H9 (cell line): ENCODE measurements at regions not wholly inside any gene's neighbourhood (a gene's known extent, or its start where the extent isn't known, plus 50 kb on each side); places are given as distances from the start of the nearest gene placed in this dataset.

Experiments used
- DNase-seq: peaks from one replicate; pipeline ENCODE4 v3.0.0-alpha.2; 2017
- H2AFZ ChIP-seq: one replicate; pipeline ENCODE4 v1.6.1; 2013; ENCODE audit warnings: mild to moderate bottlenecking, low read length, control low read depth, moderate library complexity
- H2AK5ac ChIP-seq: 2 replicates; pipeline ENCODE4 v1.6.1; 2013; ENCODE audit warnings: low read length, control low read depth, mixed read lengths; ENCODE audit not compliant: insufficient read length
- H2BK120ac ChIP-seq: one replicate; pipeline ENCODE4 v1.6.1; 2013; ENCODE audit warnings: low read depth, mild to moderate bottlenecking, low read length, control low read depth, inconsistent platforms; ENCODE audit not compliant: poor library complexity, severe bottlenecking
- H2BK12ac ChIP-seq: 2 replicates; pipeline ENCODE4 v1.6.1; 2013; ENCODE audit warnings: low read length, control low read depth, mixed read lengths, low read depth; ENCODE audit not compliant: insufficient read length
- H2BK15ac ChIP-seq: 2 replicates; pipeline ENCODE4 v1.6.1; 2013; ENCODE audit warnings: low read depth, low read length, control low read depth
- H2BK20ac ChIP-seq: one replicate; pipeline ENCODE4 v1.6.1; 2013; ENCODE audit warnings: low read depth, mild to moderate bottlenecking, low read length, control low read depth, inconsistent platforms; ENCODE audit not compliant: poor library complexity, severe bottlenecking
- H2BK5ac ChIP-seq: 2 replicates; pipeline ENCODE4 v1.6.1; 2013; ENCODE audit warnings: low read length, control low read depth, mixed read lengths; ENCODE audit not compliant: insufficient read length
- H3K14ac ChIP-seq: 2 replicates; pipeline ENCODE4 v1.6.1; 2013; ENCODE audit warnings: low read length, control low read depth; ENCODE audit not compliant: insufficient read depth
- H3K18ac ChIP-seq: 2 replicates; pipeline ENCODE4 v1.6.1; 2013; ENCODE audit warnings: low read depth, mild to moderate bottlenecking, mixed read lengths, low read length, control low read depth; ENCODE audit not compliant: insufficient read length
- H3K23ac ChIP-seq: 2 replicates; pipeline ENCODE4 v1.6.1; 2013; ENCODE audit warnings: low read length, control low read depth, mixed read lengths, low read depth; ENCODE audit not compliant: insufficient read length
- H3K23me2 ChIP-seq: 2 replicates; pipeline ENCODE4 v1.6.1; 2013; ENCODE audit warnings: low read depth, mild to moderate bottlenecking, mixed read lengths, low read length, control low read depth; ENCODE audit not compliant: insufficient read length, poor library complexity, severe bottlenecking
- H3K27ac ChIP-seq: 2 replicates; pipeline ENCODE4 v1.5.1; 2013; ENCODE audit warnings: low read length, control low read depth, mixed read lengths, low read depth; ENCODE audit not compliant: insufficient read length
- H3K27me3 ChIP-seq: 2 replicates; pipeline ENCODE4 v1.6.1; 2013; ENCODE audit warnings: low read length, control low read depth, inconsistent platforms; ENCODE audit not compliant: insufficient read depth
- H3K4ac ChIP-seq: 2 replicates; pipeline ENCODE4 v1.6.1; 2013; ENCODE audit warnings: low read depth, mild to moderate bottlenecking, control low read depth, inconsistent platforms, low read length, moderate library complexity
- H3K4me1 ChIP-seq: 2 replicates; pipeline ENCODE4 v1.6.1; 2013; ENCODE audit warnings: low read length, control low read depth, inconsistent platforms; ENCODE audit not compliant: insufficient read depth
- H3K4me2 ChIP-seq: 2 replicates; pipeline ENCODE4 v1.6.1; 2013; ENCODE audit warnings: low read length, control low read depth, mixed read lengths; ENCODE audit not compliant: insufficient read length, insufficient read depth
- H3K56ac ChIP-seq: 2 replicates; pipeline ENCODE4 v1.6.1; 2013; ENCODE audit warnings: low read depth, mild to moderate bottlenecking, mixed read lengths, low read length, control low read depth; ENCODE audit not compliant: insufficient read length
- H3K79me1 ChIP-seq: 2 replicates; pipeline ENCODE4 v1.6.1; 2013; ENCODE audit warnings: low read depth, mild to moderate bottlenecking, moderate library complexity, low read length, control low read depth, inconsistent platforms; ENCODE audit not compliant: insufficient read depth, poor library complexity, severe bottlenecking
- H3K79me2 ChIP-seq: 2 replicates; pipeline ENCODE4 v1.6.1; 2013; ENCODE audit warnings: low read length, control low read depth, inconsistent platforms; ENCODE audit not compliant: insufficient read depth
- H3K9ac ChIP-seq: 2 replicates; pipeline ENCODE4 v1.6.1; 2013; ENCODE audit warnings: low read length, control low read depth, mixed read lengths; ENCODE audit not compliant: insufficient read length; ENCODE audit errors: extremely low read depth
- H3K9me3 ChIP-seq: one replicate; pipeline ENCODE4 v1.6.1; 2013; ENCODE audit warnings: low read depth, low read length, inconsistent platforms; ENCODE audit not compliant: control insufficient read depth
- H3T11ph ChIP-seq: one replicate; pipeline ENCODE4 v1.6.1; 2013; ENCODE audit warnings: mild to moderate bottlenecking, low read length, control low read depth, inconsistent platforms
- H4K20me1 ChIP-seq: one replicate; pipeline ENCODE4 v1.6.1; 2013; ENCODE audit not compliant: control insufficient read depth, insufficient read length, insufficient read depth
- H4K5ac ChIP-seq: 2 replicates; pipeline ENCODE4 v1.6.1; 2013; ENCODE audit warnings: low read depth, mild to moderate bottlenecking, mixed read lengths, low read length, control low read depth; ENCODE audit not compliant: insufficient read length
- H4K8ac ChIP-seq: replicated peaks from 2 replicates; pipeline ENCODE4 v1.6.1; 2013; ENCODE audit warnings: low read length, control low read depth, mixed read lengths, low read depth; ENCODE audit not compliant: insufficient read length
- H4K91ac ChIP-seq: 2 replicates; pipeline ENCODE4 v1.6.1; 2013; ENCODE audit warnings: low read depth, mild to moderate bottlenecking, moderate library complexity, mixed read lengths, low read length, control low read depth; ENCODE audit not compliant: insufficient read length
- H3K27ac Mint-ChIP-seq, 3 experiments: 2 replicates in 2 of 3; 3 replicates in 1 of 3; pipeline ENCODE4 v1.8.0; 2020 to 2021; ENCODE audit warnings: mixed read lengths in 3 of 3, mild to moderate bottlenecking in 1 of 3, moderate library complexity in 1 of 3
- H3K27me3 Mint-ChIP-seq: 2 replicates; pipeline ENCODE4 v1.8.0; 2021; ENCODE audit warnings: low read depth, mild to moderate bottlenecking, moderate library complexity, mixed read lengths
- H3K36me3 Mint-ChIP-seq, 3 experiments: 2 replicates in 2 of 3; 3 replicates in 1 of 3; pipeline ENCODE4 v1.8.0; 2020 to 2021; ENCODE audit warnings: low read depth in 3 of 3, mixed read lengths in 3 of 3; ENCODE audit not compliant: insufficient read depth in 1 of 3
- H3K4me1 Mint-ChIP-seq, 2 experiments: 2 replicates each; pipeline ENCODE4 v1.8.0; 2020; ENCODE audit warnings: mixed read lengths in 2 of 2
- H3K4me3 Mint-ChIP-seq, 2 experiments: 2 replicates in 1 of 2; 3 replicates in 1 of 2; pipeline ENCODE4 v1.8.0; 2020 to 2021; ENCODE audit warnings: mild to moderate bottlenecking in 2 of 2, mixed read lengths in 2 of 2, moderate library complexity in 1 of 2
- H3K9me3 Mint-ChIP-seq, 2 experiments: 2 replicates in 1 of 2; 3 replicates in 1 of 2; pipeline ENCODE4 v1.8.0; 2020; ENCODE audit warnings: mild to moderate bottlenecking in 2 of 2, mixed read lengths in 2 of 2, moderate library complexity in 1 of 2
- CTCF ChIP-seq: fragments of 200-600 bp; sonication (generic); conservative IDR thresholded peaks from 3 replicates; pipeline ENCODE4 v1.8.0; 2021; ENCODE audit warnings: antibody characterized with exemption, mild to moderate bottlenecking
- WGBS: extraction: QIAGEN DNeasy Blood & Tissue Kit; methylation state at CpG from one replicate; pipeline ENCODE4 v1.1.7; 2013; ENCODE audit warnings: missing lambda C conversion rate, low lambda C conversion rate, mixed read lengths; ENCODE audit not compliant: insufficient read length; ENCODE audit errors: extremely low coverage; 5-methylcytosine and 5-hydroxymethylcytosine counted together

- no peak overlapping the region for H4K8ac ChIP-seq
- H3K4me1 ChIP-seq, result peaks cover 2% of the 10 kb centered on the region; the same call in 1 of the 2 replicates
- H3K4me2 ChIP-seq, result no peak overlapping the region
- no peak overlapping the region for H2BK12ac ChIP-seq
- no peak overlapping the region for H2AK5ac ChIP-seq
- H2BK120ac ChIP-seq, result no peak overlapping the region
- no peak overlapping the region for H3K9ac ChIP-seq
- Mint-ChIP-seq H3K4me3 (no peak overlapping the region), H3K9me3 (peaks cover 3 to 6% of the 10 kb centered on the region in 2 experiments; a peak in 4 of 5 replicates), H3K36me3 (peaks cover 0 to 1% (median 0%) of the 10 kb centered on the region in 3 experiments; a peak in 4 of 7 replicates), H3K27me3 (peaks cover 45% of the 10 kb centered on the region), H3K27ac (no peak overlapping the region; a peak in 1 of 7 replicates), H3K4me1 (peaks cover 13 to 24% of the 10 kb centered on the region in 2 experiments)
- no peak overlapping the region for H3K18ac ChIP-seq
- H4K5ac ChIP-seq, result no peak overlapping the region
- H2BK20ac ChIP-seq, result no peak overlapping the region
- WGBS, result no CpG with 5 or more reads among the region's 6 CpGs
- no peak overlapping the region for H3K4ac ChIP-seq
- H3K14ac ChIP-seq, result no peak overlapping the region
- no peak overlapping the region for H3K27ac ChIP-seq
- H4K91ac ChIP-seq, result no peak overlapping the region
- H3K56ac ChIP-seq, result no peak overlapping the region
- H4K20me1 ChIP-seq, result no peaks in the 10 kb centered on the region
- DNase-seq, result no peak
- no peak overlapping the region for H2BK15ac ChIP-seq
- peaks cover 3% of the 10 kb centered on the region for H3K9me3 ChIP-seq
- no peak overlapping the region for H2AFZ ChIP-seq
- H3K23ac ChIP-seq, result no peak overlapping the region
- no peaks in the 10 kb centered on the region for H3K23me2 ChIP-seq
- no peak for TF ChIP-seq CTCF
- no peaks in the 10 kb centered on the region for H3K79me2 ChIP-seq
- no peak overlapping the region for H3T11ph ChIP-seq
- H2BK5ac ChIP-seq, result no peak overlapping the region
- no peaks in the 10 kb centered on the region for H3K79me1 ChIP-seq
- H3K27me3 ChIP-seq, result no peaks in the 10 kb centered on the region
These were observed 141.8 kb upstream of the MSX1 start for GRCh38 chr4:4717692-4718091.
